T-helper 2 cell treated with Interferon-gamma antibody and Interleukin-4, amounts not matched to agents 100 ng/mL and 5 ng/mL, for 36 hours (primary cell): ENCODE measurements at regions not wholly inside any gene's neighbourhood (a gene's known extent, or its start where the extent isn't known, plus 50 kb on each side); places are given as distances from the start of the nearest gene placed in this dataset.

Experiments used
- intact Hi-C: fragments of 100-400 bp; cut with micrococcal nuclease; formaldehyde crosslinking; loops from one replicate; pipeline ENCODE4 v1.15.1; 2023

DNA sequence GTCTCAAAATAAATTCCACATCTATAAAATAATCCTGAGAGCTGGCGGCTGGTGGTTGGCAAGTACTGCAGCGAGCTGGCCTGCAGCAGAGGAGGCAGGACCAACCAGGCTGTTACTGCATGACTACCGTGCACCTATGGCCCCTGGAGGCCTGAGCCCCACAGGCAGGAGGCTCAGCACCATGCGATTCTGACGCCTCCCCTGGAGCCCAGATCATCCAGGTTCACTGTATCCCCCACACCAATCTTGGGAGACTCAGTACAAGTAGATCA is 159.5 kb upstream of the NCAM1 start:
- intact Hi-C loops: no loop called here

DNA sequence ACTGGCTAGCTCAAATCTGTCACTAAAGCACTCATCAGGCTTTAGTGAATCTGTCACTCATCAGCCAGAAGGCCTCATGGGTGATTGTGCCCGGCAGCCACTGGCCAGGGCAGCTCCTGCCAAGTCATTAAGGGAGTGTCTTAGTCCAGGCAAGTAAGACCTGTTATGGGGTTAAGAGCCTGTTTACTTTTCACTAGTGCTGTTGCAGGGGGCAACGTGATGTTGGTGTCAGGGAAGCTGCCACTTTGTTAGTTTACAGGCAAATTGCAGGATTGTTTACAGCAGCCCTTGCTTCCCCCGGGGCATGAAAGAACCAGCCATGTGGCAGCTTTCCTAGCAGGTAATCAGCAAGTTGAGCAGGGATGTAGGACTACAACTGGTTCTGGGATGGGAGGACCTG is 155.6 kb upstream of the NCAM1 start:
- intact Hi-C loops: no loop called here

DNA sequence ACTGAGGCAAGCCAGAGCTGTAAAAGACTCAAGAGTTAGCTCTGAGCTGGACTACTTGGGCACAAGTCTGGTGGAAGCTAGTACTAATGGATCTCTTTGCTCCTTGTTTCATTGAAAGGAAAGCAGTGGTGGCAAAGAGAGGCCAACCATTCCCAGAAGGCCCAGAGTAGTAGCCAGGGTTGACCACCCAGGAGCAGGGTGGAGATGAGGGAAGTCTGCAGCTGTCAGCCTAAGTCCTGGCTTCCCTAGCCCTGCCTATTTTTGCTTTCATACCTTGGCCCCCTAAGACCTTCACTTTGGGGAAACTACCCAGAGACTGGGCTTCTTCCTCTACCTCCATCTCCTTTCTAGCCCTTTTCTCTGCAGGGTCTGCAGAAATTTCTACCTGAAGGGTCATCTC is 155.0 kb upstream of the NCAM1 start:
- intact Hi-C loops: no loop called here

DNA sequence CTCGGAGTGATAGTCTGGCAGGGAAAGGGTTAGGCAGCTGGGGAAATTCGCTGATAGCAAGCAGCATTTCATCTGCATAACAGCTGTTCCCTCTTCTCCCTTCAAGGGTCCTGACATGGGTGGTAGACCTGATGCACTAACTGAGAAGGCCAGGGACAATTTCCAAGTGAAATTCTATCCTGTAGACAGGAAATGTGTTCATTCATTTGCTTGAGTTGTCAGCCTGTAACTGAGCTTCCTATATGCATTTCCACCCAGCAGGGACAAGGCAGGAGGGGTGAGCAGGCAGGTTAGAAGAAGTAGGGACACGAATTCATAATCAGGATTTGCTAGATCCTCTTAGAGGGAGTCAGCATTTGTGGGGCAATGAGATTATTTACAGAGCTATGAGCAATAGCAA is 154.3 kb upstream of the NCAM1 start:
- intact Hi-C loops: no loop called here

DNA sequence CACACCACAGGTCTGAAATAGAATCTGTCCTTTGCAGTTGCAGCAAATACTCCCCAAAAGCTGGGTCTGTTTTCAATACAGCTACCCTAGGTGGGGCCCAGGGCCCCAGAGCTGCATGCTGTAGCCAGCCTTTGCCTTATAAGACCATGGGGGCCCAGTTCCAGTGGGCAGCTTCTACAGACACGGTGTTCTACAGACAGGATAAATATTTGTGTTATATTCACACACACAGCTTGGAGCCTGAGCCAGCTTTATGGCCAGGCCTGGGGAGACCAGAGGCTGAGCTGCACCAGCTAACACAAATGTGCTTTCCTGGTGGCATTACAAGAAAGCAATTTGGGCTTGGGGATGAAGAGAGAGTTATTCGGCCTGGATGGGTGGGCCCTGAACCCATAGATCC is 151.8 kb upstream of the NCAM1 start:
- intact Hi-C loops: no loop called here

DNA sequence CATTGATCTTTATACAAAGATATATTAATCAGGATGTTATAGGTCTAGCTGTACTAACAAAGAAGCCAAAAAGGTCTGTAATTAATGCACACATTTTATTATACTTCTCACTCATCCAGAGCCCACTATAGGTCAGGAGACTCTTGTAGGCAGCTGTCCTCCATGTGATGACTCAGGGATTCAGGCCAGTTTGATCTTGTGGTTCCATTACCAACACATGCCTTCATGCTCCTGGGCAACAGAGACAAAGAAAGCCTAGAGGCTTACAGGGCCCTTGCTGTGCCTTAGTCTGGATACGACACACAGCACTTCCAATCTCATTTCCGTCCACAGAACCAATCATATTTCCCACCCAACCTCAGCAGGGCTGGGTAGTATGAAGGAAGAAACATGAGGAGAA is 150.3 kb upstream of the NCAM1 start:
- intact Hi-C loops: no loop called here

DNA sequence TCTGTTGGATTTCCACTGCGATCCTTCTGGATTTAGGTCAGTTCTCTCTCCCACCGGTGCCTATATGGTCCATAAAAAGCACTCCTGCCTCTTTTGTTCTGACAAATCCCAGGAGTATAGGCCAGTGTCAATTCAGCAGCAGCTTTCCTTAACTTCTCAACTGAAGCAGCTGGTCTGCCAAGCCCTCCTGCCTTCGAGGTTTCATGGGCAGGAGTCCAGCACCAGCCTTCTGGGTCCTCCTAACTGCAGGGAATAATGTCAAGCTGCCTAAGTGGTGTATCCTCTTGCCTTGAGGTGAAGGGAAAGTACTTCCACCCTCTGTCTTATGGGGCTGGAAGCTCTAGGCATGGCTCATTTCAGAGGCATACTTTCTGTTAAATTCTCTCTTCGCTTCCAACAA is 149.4 kb upstream of the NCAM1 start:
- intact Hi-C loops: no loop called here

DNA sequence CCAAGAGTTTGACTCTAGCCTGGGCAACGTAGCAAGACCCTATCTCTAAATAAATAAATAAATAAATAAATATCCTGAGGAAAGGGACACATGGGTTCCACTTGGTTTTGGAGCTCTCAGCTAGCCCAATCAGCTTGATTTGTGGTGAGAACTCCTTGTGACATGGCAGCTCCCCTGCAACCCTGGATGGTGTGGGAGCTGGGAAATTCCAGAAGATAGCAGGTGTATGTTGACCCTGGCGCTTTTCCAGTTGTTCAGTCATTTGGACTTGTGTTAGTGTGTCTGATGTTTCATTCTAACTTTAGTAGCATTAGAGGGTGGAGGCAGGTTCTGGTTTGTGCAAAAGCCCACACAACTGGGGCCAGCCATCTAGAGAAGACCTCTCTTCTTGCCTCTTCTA is 148.5 kb upstream of the NCAM1 start:
- intact Hi-C loops: no loop called here

DNA sequence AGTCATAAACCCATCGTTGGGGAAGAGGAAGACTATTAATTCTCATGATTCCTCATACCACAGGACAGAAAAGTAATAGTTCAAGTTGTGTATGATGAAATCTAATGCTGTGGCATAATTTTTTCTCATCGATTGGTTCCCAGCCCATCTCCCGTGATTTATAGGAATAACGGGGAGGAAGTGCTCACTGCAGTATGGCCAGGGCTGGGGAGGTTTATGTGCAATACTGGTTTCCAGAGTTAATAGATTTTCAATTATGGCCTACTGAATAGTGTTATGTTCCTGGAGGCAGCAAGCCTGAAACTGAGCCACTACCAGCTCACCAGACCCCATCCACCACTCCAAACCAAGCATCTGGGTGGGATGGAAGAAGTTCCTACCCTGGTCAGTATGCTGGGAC is 147.1 kb upstream of the NCAM1 start:
- intact Hi-C loops: no loop called here

DNA sequence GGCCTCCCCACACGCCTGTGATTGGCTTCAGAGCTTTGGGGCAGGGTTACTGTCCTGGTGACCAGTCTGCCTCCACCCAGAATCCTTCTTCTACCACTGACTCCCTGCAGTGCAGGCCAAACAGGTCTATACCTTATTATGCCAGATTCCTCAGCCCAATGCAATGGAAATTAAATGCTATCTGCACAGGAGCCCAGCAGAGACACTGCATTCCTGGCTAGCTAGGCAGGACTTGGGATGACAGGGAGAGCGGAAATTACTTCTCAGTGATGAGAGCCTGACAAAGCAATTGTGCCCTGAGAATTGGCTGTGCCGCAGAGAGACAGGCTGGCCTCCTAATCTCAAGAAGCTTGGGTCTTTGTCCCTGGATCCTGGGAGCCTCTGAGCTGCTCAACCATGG is 143.8 kb upstream of the NCAM1 start:
- intact Hi-C loops: no loop called here

DNA sequence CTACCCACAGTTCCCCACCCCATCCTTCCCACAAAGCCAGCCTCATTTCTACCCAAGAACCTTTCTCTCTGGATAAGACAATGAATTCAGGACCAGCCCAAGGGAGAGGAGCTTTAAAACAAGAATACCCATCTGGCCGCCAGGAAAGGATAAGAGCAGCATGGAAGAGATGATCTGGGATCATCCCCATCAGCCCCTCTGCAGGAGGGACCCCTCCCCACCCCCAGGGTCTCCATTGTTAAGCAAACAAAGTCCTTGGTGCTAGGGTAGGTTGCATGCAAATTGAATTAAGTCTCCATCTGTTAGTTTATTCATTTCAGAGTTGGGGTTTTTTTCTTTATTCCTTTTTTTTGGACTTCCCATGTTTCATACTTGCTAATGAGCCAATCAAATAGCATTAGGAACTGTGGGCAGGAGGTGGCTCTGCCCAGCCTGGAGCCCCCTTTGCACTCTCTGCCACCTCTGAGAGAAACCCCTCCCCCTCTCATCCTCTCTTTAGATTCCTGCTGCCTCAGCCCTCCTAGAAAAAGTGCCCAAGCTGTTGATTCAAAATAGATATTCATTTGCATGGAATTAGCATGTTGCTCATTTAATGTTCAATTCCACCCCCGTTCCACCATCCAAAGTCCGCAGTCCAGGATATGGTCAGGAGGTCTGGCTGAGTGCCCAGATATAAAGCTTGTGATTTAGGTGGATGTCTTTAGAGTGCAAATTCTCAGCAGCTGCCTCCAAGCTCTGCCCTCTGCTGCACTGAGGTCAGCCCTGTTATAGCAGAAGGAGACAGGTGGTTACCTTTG is 138.5 kb upstream of the NCAM1 start:
- intact Hi-C loops: no loop called here

DNA sequence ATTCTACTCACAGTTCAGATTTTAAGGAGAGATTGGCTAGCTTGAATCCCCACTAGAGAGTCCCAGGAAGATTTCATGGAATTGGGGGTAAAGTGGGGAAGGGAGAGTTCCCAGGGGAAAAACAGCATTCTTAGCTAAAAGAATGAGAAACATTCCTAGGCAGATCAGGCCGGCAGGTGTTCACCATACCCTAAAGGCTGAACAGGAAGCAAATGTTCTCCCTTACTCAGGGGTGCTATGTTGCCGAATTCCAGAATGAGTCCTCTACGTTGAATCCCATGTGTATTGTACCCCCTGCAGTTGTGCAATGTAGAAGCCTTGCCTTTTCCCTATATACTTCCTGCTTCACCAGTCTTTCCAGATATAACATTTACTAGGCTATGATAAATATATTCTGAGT is 135.2 kb upstream of the NCAM1 start:
- intact Hi-C loops: no loop called here

DNA sequence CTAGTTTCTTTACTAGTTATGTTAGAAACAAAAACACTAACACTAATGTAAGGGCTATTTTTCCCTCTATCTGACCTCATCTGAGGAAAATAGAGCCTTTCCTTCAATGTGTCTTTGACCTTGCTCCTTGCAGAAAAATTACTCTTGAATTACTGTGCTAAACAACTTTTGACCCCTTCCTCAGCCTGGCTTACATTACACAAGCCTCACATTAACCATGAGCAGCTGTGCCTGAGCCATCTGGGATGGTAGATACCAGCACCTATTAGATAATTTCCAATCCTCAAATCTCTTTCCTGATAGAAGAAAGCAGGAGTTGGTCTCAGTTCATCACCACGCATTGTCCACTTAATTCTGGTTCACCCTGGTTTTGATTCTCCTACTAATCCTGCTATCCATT is 134.4 kb upstream of the NCAM1 start:
- intact Hi-C loops: no loop called here

DNA sequence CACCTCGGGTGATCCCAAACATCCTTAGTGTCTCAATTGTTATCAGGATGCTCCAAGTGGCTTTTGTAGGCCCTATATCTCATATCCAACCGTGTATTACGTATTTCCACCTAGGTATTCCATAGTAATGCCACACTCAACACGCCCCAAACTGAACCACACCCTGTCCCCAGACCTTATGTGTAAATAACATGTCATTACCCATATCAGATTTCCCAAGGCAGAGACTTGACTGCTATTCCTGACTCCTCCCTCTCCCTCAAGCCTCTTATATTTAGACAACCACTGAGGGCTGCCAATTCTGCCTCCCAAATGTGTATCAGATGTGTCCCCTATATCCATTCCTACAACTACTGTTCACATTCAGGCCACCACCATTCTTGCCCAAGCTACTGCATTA is 132.8 kb upstream of the NCAM1 start:
- intact Hi-C loops: no loop called here

DNA sequence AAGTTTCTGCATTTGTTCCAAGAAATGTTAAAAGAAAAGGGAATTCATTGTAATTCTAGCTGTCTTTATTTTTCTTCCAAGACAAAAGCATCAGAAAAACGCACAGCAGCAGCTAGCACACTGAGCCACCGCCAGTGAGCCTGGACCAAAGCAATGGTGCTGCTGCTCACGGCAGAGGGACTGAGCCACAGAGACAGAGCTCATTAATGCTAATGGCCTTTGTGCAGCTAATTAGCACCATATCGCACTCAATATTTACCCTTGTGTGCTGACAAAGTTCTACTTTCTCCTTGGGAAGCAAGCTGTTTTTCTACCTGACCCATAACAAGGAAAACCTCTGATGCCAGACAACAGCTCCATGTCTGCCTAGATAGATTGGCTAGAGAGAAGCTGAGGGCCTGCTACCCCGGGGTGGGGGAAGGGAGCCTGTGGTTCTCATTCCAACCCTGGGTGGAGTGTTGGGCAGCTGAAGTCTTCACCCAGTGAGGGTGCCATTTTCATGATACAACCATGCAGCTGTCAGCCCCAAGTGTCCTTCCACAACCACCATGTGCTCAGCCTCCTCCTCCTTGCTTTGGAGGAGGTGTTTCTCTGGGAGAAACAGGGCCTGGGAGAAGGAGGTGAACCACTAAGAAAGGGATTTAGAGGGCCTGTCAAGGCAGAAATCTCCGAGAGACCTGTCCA is 131.1 kb upstream of the NCAM1 start:
- intact Hi-C loops: no loop called here

DNA sequence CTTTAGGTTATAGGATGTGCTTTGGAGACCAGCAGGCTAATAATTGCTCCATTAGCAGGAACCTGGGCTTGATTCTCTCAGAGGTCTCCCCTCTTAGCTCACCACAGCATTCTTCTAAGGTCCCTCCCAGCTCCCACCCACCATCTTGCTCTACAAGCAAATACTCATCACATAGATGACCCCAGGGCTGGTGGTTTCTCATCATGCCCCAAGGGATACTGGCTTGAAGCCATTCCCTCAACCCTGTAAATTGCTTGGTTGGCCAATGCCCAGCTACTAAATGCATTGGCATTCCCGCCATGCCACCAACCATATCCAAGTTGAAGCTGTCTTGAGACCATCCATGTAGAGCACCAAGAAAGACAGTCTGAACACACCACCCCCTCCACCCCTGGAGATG is 130.2 kb upstream of the NCAM1 start:
- intact Hi-C loops: no loop called here

DNA sequence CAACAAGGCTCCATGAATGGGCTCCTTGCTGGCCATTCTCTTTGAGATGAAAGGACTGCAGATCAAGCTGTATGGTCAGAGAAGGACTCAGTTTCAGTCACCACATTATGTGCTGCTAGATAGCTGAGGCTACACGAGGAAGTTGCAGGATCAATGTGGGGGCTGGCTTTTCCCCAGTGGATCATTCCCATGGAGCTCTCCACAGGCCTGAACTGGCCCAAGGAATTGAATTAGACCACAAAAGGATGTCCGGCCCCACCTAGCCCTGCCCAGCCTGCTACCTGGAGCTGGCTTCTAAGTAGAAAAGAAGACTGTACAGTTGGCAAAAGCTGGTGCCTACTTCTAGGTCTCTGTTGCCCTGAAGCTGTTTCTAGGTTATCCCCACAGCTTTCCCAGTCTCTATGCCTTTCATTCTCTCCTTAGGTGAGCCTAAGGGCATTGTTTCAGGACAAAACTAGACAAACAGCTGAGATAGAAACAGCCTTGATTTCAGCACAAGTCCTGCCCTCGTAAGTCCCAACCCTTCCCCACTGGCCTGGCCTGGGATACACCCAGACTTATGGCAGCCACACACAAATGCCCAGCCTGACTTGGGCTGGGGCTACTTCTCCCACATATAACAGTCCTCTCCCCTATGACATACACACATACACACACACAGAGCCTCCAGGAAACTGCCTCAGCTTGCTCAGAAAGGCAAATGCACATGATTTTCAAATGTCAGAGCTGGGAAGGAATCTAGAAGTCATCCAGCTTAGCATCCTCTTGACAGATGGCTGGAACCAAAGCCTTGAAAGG is 129.1 kb upstream of the NCAM1 start:
- intact Hi-C loops: no loop called here

DNA sequence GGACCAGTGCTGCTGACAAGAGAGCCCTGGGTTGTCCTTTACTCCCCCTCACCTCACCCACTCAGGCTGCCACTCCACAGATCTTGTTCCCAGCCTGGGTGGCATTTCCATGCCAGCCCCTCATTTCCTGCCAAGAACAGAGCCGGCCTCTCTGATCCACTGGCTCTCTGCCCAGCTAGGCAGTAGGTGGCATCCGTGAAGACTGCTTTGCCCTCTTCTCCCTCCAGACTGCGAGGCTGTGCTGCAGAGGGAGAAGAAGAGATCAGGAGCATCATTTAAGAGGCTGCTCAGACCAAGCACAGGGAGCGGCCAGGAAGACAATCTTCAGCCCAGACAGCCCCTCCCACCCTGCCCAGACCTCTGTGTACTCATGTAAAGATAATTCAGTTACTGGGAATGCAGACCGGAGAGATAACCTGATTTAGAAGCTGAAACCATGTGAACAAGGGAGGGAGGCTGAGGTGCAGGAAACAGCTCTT is 126.9 kb upstream of the NCAM1 start:
- intact Hi-C loops: no loop called here

DNA sequence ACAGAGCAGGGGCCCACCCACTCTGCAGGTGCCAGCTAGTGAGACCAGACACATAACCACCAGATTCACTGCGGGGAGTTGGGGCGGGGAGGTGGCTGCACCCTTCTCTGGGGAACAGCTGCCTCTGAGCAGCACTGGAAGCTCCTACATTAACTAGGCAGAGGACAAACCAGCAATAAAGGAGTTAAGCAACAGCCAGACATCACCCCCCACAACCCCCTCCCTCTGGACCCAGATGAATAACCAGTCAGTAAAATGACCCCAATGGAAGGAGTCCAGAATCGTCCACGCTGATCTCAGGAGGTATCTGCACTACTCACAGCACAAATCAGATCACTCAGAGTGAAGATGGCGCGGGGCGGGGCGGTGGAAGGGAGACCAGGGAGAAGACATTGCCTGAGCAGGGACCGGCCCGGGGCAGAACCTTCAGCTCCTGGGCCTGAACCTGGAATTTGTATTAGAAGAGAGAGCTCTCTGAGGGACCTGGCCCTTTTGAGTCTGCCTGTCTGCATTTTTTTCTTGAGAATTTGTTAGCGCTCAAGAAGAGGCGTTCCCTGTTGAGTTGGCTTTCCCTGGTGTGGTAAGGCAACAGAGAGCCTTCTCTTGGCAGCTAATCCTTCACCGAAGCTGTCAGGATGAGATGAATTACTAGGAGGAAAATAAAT is 125.5 kb upstream of the NCAM1 start:
- intact Hi-C loops: no loop called here

DNA sequence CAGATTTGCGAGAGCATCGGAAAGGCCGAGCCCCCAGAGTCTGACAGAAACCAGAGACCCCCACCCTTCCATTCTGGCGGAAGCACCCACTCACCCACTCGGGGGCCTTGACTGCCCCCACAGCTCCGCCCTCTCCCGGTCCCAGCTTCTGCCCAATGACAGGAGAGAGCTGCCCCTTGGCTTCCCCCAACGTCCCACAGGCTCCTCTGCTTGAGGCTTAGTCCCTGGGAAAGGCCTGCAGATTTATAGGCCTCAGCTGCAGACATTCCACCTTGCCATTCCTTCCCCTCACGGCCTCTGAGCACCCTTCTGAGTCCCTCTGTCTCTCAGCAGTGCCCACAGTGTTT is 125.0 kb upstream of the NCAM1 start:
- intact Hi-C loops: no loop called here

DNA sequence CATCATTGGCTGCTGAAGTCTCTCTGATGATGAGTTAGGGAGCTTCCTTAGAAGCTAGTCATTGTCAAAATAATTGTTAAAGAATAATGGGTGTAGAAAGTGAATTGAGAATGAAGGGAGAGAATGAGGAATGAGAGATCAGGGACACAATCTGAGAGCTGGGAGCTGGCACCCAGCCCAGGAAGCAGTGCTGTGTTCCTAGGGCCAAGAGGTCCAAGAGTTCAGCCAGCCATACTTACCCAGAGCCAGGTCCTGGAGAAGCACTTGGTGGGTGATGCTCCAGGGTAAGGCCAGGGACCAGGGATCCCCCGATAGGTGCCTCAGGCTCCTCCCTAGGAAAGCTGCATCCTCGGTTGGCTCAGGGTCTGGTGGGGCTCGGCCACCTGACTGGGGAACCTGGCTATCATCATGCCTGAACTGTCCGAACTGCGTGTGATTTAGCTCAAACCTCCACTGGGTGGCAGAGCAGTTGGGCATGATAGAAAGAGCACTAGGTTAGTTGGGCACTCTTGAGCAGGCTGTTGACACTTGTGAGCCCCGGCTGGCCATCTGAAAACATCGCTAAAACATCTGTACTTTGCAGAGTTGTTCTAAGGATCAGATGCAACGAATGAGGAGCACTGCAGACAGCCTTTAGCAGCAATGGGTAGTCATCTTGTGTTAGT is 123.9 kb upstream of the NCAM1 start:
- intact Hi-C loops: no loop called here

DNA sequence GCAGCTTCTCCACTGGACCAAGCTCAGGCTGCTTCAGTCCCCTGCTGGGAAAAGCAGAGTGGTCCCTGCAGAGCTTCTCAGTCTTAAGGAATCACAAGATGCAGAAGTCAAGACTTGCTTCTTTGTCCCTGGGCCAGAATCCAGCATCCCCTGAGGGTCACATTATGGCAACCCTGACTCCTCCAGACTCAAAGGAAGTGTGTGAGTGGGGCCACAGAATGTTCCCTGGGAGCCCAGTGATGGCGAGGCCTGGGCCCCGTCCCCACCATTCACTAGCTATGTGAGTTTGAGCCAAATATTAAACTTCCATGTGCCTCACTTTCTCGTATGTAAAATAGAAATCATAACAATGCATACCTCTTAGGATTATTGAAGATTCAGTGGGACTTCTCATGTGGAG is 122.2 kb upstream of the NCAM1 start:
- intact Hi-C loops: no loop called here
